GM21515 (cell line): ENCODE measurements at regions not wholly inside any gene's neighbourhood (a gene's known extent, or its start where the extent isn't known, plus 50 kb on each side); places are given as distances from the start of the nearest gene placed in this dataset.
"Not testable (repeated sequence)": the region's sequence is repeated elsewhere in the genome, so short reads cannot be mapped to it uniquely, and the experiment has no call there.

Source experiments
- ATAC-seq: cut with Tn5 transposase; IDR thresholded peaks from one replicate; pipeline ENCODE4 v1.9.1; 2021; ENCODE audit not compliant: unreplicated experiment

- no peak for ATAC-seq
Measured at GRCh38 chr10:58068809-58069208, 198.9 kb downstream of the IPMK start.

DNA sequence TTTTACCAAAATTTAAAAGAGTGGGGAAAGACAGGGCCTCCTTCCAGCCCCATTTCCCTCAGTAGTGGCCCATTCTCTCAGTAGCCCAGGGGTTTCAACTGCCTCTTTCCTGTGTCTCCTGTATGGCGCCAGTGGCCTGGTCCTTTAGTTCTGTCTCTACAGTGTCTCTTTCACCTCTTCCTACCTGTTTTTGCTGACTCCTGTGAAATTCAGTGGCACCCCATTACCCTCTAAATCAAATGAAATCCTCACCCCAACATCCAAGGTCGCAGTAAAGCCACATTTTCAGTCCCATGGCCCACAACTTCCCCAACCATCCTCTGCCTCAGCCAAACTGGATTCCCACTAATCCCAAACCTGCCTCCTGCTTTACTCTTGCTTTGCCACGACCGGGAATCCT, 200.7 kb downstream of the IPMK start:
- no peak for ATAC-seq

DNA sequence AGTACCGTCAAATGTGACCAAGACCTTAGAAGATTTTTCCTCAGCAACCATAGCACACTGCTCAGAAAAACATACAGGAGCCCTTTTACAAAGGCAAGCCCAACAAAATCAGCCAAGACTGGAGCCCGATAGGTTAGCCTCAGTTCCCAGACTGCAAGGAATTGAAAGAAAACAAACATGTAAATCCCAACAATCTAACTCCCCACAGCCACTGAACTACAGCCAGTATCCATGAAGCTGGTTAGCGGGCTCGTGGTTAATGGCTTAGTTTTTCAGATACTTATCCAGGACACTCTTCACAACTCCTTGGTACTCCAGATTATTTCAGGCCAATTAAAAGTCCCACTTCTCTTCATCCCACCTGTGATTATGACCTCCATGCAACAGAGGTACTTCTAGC, 201.6 kb downstream of the IPMK start:
- ATAC-seq: no peak

GRCh38 chr10:58065529-58065815, 202.2 kb downstream of the IPMK start:
- ATAC-seq: no peak

GRCh38 chr10:58064714-58065528, 202.8 kb downstream of the IPMK start:
- ATAC-seq: no peak

GRCh38 chr10:58063861-58064480, 203.7 kb downstream of the IPMK start:
- ATAC-seq: no peak

GRCh38 chr10:58058683-58059082, 209.0 kb downstream of the IPMK start:
- ATAC-seq: not testable (repeated sequence)

- ATAC-seq: no peak
Measured at GRCh38 chr10:58054881-58055280, 212.8 kb downstream of the IPMK start.

DNA sequence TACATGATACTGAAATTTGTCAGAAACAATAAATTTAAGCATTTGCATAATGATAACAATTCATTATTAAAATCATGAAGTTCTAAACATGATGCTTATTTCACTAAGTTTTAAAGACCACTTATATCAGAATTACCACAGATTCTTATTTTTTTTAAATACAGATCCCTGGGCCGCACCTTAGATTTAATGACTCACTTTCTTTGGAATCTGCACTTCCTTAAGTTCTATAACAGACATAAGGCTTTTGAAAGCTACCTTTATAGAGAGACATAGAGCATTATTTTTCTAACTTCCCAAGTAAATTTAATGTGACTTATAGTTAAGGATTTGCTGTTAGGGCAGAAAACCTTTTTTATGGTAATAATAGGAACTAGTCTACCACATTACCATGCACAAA, 214.9 kb downstream of the IPMK start:
- ATAC-seq: no peak

GRCh38 chr10:58050575-58050974, 217.1 kb downstream of the IPMK start:
- ATAC-seq: no peak

- no peak for ATAC-seq
Measured at GRCh38 chr10:58048936-58049335, 218.8 kb downstream of the IPMK start.

- ATAC-seq: no peak
Measured at GRCh38 chr10:58044072-58044471, 223.6 kb downstream of the IPMK start.

- ATAC-seq: no peak
Measured at GRCh38 chr10:58041901-58042300, 225.8 kb downstream of the IPMK start.

- no peak for ATAC-seq
Measured at GRCh38 chr10:58030208-58030607, 237.5 kb downstream of the IPMK start.

DNA sequence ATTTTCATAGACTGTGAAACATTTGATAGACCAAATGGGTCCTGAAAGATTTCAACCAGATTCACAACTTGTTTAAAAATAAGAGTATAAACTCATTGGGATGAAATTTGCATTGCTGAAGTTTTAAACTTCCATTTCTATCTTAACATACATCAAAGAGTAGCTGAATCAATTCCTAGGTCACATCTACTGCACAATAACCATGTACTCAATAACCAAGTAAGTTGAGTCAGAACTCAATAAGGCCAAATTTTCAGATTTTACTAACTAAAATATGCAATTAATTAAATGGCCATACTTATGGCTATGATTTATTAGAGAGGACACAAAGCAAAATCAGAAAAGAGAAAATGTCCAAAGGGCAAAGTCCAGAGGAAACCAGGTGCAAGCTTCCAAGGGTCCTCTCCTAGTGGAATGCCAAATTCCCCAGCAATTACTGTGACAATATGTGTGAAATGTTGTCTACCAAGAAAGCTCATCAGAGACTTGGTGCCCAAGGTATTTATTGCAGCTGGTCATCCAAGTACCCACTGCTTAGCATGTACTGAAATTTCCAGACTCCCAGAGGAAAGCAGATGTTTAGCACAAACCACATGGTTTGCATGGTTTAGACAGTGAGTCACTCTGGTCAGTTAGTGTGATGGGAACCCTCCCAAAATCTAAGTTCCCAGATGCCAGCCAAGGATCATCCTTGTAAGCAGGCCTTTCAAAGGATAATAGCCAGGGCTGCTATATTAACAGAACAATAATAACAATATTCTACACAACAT, 238.9 kb downstream of the IPMK start:
- ATAC-seq: no peak

- ATAC-seq: no peak
Measured at GRCh38 chr10:58027426-58027825, 240.3 kb downstream of the IPMK start.

- no peak for ATAC-seq
Measured at GRCh38 chr10:58026036-58026435, 241.7 kb downstream of the IPMK start.

DNA sequence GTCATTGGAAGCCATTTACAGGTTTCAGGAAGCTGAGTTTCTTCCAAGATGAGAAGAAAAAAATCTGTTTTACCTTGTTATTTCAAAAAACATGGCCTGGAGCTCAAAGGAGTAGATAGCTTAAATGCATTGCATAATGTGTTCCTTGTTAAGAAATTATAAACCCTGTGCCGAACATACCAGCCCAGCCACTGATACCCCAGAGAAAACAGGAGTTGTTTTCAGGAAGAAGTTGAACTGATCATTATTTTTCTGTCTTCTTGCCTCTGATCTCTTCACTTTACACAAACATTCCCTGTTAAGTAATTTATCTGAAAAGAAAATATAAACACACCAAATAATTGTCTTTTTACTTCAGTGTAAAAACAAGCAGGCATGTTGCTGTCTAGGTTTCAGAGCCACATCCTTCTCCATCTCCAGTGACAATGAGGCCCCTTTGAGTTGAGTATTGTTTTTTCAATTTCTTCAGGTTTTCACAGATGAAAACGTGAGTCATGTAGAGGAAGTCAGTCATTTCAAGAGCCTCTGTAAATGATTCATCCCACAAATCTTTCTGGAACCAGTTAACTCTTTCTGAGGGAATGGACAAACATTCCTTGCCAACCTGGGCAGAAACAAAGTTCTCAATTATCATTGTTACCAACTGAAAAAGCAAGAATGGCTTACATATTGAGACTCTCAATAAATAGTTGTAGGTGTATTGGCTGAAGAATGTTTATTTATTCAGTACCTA, 244.2 kb downstream of the IPMK start:
- no peak for ATAC-seq

DNA sequence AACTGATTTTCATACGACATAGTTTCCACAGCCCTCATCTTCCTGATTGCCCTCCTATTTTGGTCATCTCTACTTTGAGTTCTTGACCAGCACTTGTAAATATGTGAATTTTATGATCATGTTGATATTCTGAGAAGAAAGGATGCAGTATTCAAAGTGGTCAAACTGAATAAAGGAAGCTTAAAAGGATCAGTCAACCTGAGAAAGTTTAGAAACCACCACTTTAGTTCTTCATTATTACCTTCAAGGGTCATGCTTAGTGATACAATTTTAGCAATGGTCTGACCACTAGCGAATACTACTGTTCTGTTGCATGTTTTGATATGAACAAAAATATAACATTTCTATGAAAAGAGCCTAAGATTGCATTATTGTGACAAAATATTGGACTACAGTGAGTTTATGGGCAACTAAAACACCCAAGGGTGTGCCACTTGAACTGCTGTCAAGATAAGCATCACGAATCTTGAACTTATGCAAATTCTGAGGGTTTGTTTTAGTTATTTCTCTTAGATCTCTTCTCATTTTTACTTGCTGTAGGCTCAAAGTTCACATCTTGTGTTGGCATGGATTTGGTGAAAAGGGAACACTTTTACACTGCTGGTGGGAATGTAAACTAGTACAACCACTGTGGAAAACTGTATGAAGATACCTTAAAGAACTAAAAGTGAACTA, 247.7 kb downstream of the IPMK start:
- no peak for ATAC-seq

DNA sequence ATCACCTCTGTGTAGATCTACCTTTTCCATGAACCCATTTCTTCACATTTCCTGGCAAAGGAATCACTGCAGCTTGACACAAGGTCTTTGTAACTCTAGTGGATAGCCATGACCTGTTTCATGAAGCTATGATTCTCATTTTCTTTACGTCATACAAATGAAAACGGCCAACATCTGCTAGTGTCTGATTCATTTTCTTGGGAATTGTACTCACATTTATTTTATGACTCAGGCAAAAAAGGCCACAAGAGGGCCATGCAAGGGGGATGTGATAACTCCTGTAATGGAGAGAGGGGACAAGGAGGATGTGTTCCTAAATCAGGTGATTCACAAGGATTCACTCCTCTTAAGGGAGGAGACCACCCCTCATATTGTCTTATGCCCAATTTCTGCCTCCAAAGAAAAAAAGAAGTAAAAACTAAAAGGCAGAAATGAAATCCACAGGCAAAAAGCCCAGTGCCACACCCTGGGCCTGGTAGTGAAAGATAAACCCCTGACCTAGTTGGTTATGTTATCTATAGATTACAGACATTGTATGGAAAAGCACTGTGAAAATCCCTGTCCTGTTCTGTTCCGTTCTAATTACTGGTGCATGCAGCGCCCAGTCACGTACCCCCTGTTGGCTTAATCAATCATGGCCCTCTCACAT, 249.9 kb downstream of the IPMK start:
- no peak for ATAC-seq
